Anterior cingulate cortex (tissue), 58 donors: ENCODE measurements at regions not wholly inside any gene's neighbourhood (a gene's known extent, or its start where the extent isn't known, plus 50 kb on each side); places are given as distances from the start of the nearest gene placed in this dataset.
"Not testable (repeated sequence)": the region's sequence is repeated elsewhere in the genome, so short reads cannot be mapped to it uniquely, and the experiment has no call there.

Experiments used
- DNase-seq, 58 donors: peaks; one replicate each; lab custom pipeline; 2025; lab: John Stamatoyannopoulos, UW

DNA sequence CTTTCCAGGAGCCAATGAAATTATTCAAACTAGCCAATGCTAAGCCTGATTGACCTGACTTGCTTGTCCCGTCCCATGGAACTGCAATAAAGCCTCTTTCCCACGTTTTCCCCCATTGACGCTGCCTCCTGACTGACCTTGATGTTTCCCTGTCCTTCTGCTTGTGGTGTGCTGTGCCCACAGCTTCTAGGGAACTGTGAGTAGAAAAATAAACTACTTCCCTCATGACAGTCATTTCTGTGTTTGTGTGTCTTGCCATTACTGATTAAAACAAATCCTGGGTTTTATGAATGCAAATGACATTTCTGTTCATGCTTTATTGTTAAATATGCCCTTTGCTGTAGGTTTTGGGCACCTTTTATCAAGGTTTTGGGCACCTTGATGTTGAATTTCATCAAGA lies 91.3 kb upstream of the ABI1 start:
- DNase-seq, result no peak

DNA sequence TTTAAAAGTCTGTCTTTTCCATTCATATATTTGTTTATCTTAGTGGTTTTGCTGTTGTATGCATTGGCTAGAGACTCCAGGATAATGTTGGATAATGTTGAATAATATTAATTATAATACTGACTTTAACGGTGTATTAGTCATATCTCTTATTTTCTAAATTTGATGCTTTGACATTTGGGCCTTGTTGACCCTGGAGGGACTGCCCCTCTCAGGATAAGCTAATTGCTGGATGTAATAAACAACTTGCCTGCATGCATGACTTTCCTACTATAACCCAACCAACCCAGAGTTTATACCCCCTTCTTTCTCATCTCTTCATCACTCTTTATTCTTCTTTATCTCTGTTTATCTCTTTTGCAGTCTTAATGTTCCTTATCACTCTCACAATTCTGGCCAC lies 90.9 kb upstream of the ABI1 start:
- DNase-seq, result no peak

DNA sequence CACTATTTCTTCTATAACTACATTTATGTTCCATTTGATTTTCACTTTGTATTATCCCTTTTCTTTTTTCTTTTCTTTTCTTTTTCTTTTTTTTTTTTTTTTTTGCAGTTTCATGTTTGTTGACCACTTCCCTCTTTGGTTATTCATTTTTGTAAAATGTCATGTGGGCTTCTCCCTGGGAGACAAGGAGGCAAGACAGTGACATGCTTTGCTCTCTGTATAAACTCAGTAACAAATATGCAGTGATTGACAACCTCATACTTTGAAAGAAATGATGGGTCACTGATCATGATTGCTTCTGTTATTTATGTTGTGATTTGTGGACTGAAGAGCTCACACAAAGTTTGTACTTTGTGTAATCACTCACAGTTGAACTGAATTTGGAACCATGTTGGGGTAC lies 90.2 kb upstream of the ABI1 start:
- no peak for DNase-seq

DNA sequence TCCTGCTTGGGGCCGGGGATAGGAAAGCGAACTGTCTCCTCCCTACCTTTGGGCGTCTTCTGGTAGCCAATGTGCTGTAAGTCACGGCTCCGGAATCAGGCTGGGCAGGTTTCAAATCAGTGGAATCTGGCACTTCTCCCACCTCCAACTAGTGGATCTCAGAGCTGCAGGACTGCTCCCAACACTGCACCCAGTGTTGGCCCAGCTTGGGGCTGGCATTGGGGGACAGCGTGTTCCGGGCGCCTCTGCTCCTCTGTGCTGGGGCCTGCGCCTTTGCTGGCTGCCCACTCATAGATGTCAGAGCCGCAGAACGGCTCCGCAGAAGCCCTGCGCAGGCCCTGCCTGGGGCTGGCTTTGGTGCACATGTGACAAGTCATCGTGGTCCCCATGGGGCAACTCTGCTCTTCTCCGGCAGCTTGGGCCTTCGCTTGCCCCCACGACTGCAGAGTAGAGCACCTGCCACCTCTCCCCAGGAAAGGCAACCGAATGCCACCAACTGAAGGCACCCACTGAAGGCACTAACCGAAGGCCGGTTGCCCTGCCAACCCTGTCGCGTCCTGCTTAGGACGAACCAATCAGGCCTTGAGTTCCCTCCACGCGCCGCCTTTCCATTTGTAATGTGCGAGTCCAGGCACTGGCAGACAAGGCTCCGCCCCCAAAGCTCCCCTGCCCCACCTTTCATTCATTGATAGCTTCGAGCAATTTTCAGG lies 85.5 kb upstream of the ABI1 start:
- DNase-seq, result peak in 9 of 58 donors; percentile 6 to 52 (median 30)

DNA sequence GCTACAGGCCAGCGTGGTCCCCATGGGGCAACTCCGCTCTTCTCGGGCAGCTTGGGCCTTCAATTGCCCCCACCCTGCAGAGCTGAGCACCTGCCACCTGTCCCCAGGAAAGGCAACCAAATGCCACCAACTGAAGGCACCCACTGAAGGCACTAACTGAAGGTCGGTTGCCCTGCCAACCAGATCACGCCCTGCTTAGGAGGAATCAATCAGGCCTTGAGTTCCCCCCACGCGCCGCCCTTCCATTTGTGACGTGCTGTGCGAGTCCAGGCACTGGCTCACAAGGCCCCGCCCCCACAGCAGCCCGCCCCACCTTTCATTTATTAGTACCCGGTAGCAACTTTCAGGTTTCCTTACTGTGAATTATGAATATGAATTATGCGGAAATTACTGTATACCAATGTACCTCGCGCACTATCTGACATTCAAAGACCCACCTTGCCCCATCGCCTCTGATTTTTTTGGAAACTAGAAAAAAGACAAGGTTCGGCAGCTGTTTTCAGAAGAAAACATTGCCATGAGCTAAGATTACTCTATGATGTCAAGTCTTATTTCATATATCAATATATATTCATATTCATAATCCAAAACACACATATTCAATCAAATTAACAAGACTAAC lies 83.6 kb upstream of the ABI1 start:
- no peak for DNase-seq

DNA sequence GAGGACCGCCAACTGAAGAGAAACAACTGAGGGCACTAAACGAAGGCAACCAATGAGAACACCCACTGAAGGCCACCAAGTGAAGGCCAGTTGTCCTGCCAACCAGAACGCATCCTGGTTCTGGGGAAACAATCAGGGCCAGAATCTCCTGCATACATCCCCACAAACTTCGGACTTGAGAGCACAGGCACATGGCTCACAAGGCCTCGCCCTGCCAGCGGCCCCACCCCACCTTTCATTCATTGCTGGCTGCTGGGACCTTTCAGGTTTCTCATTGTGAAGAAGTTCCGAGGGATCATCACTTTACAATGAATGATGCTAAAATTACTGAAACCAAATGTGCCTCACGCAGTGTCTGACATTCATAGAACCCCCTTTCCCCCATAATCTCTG lies 79.2 kb upstream of the ABI1 start:
- DNase-seq, result no peak

DNA sequence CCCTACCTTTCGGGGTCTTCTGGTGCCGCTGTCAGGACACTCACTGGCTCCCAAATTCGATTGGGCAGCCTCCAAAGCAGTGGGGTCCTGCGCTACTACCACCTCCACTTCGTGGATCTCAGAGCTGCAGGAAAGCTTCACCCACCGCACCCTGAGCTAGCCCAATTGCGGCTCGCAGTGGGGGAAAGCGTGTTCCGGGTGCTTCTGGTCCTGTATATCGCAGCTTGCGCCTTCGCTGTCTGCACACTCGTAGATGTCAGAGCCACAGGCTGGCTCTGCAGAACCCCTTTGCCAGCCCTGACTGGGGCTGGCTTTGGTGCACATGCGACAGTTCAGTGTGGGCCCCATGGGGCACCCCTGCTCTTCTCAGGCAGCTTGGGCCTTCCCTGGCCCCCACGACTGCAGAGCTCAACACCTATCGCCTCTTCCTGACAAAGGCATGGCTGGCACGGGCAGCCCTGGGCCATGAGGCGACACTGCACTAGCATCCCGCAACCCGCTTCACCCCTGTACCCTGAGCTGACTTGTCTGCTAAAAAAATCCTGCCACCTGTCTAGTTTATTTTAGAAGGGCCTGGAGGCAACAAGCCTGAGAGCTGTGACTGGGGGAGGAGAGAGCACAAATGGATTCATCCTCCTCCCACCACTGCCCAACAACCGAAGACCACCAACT lies 78.7 kb upstream of the ABI1 start:
- DNase-seq, result peak in 1 of 58 donors; percentile 25

DNA sequence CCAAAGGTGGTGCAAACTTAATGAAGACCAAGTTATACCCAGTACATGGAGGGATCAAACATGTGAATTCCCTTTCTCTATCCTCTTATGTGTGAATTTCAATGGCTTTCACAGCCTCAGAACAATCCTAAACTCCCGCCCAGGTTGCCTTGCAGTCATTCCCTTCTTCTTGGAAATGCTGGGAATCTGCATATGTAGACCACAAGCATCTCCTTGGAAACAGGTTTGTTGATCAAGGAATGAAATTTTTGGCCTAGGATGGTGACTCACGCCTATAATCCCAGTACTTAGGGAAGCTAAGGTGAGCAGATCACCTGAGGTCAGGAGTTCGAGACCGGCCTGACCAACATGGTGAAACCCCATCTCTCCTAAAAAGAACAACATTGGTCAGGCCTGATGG lies 77.8 kb upstream of the ABI1 start:
- no peak for DNase-seq

DNA sequence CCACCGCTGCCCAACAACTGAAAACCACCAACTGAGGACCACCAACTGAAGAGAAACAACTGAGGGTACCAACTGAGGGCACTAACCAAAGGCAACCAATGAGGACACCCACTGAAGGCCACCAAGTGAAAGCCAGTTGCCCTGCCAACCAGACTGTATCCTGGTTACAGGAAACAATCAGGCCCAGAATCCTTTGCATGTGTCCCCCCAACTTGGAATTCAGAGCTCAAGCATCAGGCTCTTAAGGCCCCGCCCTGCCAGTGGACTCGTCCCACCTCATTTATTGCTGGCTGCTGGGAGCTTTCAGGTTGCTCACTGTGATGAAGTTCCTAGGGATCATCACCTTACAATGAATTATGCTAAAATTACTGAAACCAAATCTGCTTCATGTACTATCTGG lies 76.6 kb upstream of the ABI1 start:
- no peak for DNase-seq

DNA sequence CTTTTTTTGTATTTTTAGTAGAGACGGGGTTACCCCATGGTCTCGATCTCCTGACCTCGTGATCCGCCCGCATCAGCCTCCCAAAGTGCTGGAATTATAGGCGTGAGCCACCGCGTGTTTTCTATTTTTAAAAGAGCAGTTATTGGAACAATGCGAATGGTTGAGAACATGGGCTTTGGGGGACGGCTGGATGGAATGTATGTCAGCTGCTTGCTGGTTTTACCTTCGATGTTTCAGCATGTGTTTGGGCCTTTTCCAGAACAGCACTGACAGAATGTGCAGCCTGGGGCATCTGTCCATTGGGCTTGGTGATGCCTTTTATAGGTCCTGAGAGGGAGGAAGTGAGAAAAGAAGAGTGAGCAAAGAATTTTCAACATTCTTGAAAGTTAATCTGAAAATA lies 73.4 kb upstream of the ABI1 start:
- peak in 4 of 58 donors; percentile 22 to 34 (median 31) for DNase-seq

DNA sequence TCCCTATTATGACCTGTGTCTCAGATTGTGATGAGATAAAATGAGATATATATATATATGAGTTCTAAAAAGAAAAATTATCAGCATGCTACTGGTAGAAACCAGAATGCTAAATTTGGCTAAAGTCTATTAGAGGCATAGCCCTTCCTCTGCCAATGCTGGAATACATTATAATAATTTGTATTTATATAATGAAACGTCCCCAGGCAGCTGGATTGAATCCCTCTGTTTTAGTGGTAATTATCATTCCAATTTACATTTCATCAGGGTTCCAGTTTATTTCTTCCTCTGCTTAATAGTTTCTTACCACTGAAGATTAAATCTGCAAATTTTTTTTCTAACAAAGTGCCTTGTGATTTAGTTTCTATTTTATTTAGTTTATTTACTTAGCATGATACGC lies 71.8 kb upstream of the ABI1 start:
- no peak for DNase-seq

DNA sequence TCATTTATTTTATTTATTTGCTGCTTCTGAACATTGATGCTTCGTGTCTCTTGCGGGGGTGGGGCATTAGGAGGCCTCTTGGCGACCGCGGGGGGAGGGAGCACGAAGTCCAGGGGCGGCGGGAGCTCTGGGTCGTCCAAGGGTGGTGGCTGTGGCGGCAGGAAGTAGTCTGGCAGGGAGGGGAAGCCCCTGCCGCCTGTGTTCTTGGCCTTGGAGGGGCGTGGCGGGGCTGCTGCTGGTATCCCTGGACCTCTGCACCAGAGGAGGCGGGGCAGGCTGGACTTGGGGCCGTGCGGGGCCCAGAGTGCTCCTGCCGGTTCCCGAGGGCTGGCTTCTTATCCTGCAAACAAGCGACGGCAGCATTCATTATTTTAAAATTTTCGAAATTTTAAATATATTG lies 70.5 kb upstream of the ABI1 start:
- DNase-seq, result no peak

DNA sequence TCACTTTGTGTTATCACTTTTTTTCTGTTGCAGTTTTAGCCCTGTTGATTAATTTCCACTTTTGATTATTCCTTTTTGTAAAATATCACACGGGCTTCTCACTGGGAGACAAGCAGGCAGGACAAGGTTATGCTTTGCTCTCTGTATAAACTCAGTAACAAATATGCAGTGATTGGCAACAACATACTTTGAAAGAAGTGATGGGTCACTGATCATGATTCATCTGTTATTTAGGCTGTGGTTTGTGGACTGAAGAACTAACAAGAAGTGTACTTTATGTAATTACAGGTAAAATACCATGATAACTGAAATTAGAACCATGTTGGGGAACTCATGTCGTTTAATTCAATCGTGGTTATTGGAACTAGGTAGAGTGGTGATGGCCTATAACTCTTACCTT lies 62.1 kb upstream of the ABI1 start:
- not testable (repeated sequence) for DNase-seq

DNA sequence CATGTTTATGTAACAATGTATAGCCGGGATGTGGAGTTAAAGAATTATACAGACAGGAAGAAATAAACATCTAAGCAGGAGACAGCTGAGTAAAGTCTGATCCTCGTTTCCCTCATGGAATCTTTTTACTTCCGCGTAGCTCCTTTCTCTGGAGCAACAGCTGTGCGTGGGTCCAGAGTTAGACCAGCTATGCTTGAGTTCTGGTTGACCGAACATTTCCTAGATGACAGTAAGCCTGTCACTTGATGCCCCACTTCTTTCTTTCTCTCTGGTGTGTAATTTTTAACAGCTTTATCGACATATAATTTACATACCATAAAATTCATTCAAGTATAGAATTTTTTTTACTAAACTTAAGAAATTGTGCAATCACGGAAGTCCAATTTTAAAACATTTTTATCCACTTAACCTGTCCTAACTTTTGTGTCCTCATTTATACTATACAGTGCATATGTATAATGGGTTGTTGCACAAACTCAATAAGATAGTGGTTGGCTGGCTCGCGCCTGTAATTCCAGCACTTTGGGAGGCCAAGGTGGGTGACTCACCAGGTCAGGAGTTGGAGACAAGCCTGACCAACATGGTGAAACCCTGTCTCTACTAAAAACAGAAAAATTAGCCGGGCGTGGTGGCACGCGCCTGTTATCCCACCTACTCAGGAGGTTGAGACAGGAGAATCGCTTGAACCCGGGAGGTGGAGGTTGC lies 58.5 kb upstream of the ABI1 start:
- DNase-seq, result not testable (repeated sequence)

DNA sequence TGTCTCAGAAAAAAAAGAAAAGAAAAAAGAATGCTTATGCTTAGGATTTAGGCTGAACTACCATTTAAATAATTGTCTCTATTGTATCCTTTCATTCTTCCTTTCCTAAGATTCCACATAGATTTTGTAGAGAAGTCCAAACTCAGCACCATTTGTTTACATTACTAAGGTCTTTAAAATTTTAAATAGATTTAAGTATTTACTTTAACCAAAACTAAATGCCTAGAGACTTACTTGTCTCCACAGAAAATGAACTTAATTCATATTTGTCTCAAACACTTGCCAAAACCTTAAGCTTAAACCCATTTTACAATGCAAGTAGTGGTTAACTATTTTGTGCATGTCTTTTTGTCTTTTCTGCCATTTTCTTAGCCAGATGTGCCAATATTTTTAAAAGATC lies 54.1 kb upstream of the ABI1 start:
- no peak for DNase-seq

DNA sequence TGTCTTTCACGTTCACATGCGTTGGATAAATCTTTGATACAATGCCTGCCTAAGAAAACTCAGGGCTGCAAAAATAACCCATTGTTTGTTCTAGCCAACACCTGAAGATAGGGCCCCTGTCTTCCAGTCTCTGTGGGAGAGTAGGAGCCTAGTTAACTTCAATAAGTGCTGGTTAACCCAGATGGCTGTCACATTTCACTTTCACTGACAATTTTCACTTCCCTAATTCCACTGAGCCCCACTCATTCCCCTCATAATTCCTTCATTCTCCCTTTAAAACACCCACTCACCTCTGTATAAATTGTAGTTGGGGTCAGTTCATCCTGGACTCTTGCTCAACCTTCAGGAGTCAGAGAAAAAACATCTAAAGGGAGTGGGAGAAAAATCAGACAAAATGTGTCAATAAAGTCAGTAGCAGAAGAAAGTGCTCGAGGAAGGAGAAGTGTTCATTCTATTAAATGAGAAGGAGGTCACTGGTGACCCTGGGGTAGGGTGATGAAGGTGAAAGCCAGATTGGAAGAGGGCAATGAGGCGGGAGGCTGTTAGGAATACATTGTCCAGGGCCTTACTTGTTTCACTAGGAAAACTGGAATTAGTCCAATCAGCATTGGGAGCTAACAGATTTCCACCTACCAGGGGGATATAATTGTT lies 51.2 kb upstream of the ABI1 start:
- no peak for DNase-seq
